GM18502 (cell line): ENCODE measurements at regions not wholly inside any gene's neighbourhood (a gene's known extent, or its start where the extent isn't known, plus 50 kb on each side); places are given as distances from the start of the nearest gene placed in this dataset.
"Not testable (repeated sequence)": the region's sequence is repeated elsewhere in the genome, so short reads cannot be mapped to it uniquely, and the experiment has no call there.

Source experiments
- ATAC-seq: cut with Tn5 transposase; IDR thresholded peaks from one replicate; pipeline ENCODE4 v1.9.1; 2021; ENCODE audit warnings: mild to moderate bottlenecking; ENCODE audit not compliant: unreplicated experiment, poor library complexity

- no peak for ATAC-seq
Measured at GRCh38 chrX:95950679-95951078, 734.0 kb upstream of the DIAPH2 start.

- no peak for ATAC-seq
Measured at GRCh38 chrX:95953564-95953963, 731.1 kb upstream of the DIAPH2 start.

DNA sequence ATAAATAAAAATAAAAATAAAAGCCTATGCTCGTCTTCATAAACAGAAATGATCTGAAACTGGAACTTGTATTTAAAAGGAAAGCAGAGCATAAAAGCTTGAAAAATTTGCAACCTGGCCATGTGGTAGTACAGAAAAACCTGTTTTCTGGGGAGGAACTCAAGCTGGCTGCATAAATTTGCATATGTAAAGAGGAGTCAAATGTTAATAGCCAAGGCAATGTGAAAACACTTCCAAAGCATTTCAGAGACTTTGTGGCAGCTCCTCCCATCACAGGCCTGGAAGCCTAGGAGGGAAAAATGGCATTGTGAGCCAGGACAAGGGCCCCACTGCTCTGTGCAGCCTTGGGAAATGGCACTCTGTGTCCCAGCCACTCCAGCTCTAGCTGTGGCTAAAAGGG lies 727.9 kb upstream of the DIAPH2 start:
- no peak for ATAC-seq

DNA sequence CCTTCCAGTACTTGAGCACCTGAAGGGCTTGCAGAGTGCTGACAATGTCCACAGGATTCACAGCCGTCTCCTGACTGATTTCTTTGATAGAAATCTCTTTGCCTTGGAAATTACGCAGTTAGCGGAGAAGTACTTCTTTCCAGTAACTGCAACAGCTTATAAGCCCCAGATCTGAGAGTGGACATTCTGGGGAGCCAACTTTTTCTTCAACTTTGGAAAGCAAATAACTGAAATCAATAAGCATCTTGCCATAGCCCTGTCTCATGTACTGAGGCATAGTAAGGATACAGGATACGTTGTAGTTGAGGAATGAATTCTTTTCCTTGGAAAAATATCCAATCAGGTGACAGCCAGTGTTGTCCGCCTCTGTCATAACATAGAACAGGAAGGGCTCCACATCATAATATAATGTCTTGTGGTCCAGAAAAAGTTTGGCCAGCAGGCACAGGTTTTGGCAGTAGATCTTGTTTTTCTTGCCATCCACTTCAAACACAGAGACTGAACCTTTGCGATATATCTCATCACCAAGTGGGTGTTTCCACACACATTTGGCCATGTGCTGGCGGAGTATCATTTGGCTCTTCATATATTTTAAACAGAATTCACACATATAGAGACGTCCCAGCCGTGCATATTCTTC lies 711.1 kb upstream of the DIAPH2 start:
- not testable (repeated sequence) for ATAC-seq

- ATAC-seq, result no peak
Measured at GRCh38 chrX:95974096-95974470, 710.6 kb upstream of the DIAPH2 start.

DNA sequence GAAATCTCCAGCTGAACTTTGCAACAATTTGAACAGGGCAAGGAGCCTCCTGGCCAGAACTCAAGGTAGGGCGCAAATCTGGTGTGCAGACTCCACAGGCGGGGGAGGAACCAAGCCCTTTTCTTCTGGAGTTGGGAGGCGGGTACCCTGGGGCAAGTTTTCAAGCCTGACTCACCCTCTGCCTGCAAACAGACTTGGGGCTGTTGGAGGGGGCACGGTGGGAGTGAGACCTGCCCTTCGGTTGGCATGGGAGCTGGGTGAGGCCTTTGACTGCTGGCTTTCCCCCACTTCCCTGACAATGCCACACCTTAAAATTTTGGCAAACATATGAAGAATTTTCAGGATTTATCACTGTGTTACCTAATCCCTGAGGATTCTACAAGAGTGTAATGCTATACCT lies 709.8 kb upstream of the DIAPH2 start:
- ATAC-seq, result no peak

DNA sequence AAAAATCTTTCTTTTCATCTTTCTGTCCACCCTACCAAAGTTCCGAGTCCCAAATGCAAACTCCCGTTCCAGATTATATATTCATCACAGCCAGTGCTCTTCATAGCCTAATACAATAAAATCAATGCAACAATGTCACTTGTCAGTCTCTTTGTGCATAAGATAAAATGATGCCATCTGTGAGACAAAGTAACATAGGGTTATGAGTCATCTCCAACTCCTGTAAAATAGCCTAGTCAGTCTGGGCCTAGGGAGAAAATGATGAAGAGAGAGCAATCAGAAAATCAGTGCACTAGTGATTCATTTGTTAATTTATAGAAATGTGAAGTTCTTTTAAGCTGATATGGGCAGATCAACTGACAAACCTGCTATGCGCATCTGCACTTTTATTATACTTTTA lies 689.1 kb upstream of the DIAPH2 start:
- ATAC-seq, result no peak

- ATAC-seq, result no peak
Measured at GRCh38 chrX:95996294-95996693, 688.3 kb upstream of the DIAPH2 start.

GRCh38 chrX:96002431-96002830 lies 682.2 kb upstream of the DIAPH2 start:
- ATAC-seq, result no peak

- no peak for ATAC-seq
Measured at GRCh38 chrX:96004386-96004785, 680.3 kb upstream of the DIAPH2 start.

GRCh38 chrX:96006281-96006680 lies 678.4 kb upstream of the DIAPH2 start:
- ATAC-seq, result no peak

- ATAC-seq, result no peak
Measured at GRCh38 chrX:96027407-96027806, 657.2 kb upstream of the DIAPH2 start.

GRCh38 chrX:96052078-96052477 lies 632.6 kb upstream of the DIAPH2 start:
- no peak for ATAC-seq

DNA sequence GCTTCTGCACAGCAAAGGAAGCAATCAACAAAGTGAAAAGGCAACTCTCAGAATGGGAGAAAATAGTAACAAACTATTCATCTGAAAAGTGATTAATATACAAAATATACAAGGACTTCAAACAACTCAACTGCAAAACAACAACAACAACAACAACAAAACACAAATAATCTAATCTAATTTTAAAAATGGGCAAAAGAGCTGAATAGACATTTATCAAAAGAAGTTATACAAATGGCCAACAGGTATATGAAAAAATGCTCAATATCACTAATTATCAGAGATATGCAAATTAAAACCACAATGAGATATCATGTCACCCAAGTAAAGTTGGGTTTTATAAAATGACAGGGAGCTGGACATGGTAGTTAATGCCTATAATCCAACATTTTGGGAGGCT lies 602.8 kb upstream of the DIAPH2 start:
- no peak for ATAC-seq

DNA sequence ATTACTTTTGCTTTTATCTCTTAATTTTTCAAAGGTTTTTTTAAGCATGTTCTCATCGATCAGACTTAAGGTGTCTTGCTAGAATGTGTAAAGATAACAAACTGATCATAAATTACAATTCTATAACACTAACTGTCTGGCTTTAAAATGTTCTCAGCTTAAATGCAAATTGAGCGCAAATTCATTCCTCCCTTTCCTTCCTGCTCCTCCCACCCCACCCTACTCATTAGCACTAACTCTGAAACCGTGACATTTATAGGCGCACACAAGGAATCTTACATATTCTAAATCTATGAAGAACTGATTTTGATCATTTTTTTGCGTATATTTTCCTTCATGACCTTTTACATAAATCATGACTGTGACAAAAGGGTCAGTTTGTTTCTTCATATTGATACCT lies 590.0 kb upstream of the DIAPH2 start:
- no peak for ATAC-seq

DNA sequence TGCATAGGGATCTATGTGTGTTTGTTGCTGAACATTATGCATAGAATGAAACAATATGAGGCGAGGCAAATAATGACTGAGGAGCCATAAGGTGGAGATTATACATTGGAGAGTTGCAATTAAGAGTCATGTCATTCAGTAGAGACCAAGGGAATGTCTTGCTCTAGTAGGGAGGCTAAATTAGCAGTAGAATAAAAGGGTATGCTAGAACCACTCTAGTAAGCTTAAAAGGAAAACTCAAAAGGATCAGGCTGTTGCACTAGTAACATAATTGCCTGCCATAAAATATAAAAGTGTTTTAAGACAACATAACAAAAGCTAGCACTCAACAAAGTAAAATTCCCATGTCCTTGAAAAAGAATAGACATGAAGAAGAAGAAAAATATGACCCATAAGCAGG lies 586.2 kb upstream of the DIAPH2 start:
- no peak for ATAC-seq

- ATAC-seq, result no peak
Measured at GRCh38 chrX:96102997-96103396, 581.6 kb upstream of the DIAPH2 start.

DNA sequence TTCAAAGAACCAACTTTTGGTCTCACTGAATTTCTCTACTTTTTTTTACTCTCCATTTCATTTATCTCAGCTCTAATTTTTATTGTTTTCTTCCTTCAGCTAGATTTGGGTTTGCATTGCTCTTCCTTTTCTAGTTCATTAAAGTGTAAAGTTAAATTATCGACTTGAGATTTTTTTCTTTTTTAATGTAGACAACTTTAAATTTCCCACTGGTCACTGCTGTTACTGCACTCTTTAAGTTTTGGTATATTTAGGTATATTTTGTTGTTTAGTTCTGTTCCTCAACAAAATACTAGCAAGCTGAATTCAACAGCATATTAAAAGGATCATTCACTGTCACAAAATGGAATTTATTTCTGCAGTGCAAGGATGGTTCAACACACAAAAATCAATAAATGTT lies 572.0 kb upstream of the DIAPH2 start:
- no peak for ATAC-seq

DNA sequence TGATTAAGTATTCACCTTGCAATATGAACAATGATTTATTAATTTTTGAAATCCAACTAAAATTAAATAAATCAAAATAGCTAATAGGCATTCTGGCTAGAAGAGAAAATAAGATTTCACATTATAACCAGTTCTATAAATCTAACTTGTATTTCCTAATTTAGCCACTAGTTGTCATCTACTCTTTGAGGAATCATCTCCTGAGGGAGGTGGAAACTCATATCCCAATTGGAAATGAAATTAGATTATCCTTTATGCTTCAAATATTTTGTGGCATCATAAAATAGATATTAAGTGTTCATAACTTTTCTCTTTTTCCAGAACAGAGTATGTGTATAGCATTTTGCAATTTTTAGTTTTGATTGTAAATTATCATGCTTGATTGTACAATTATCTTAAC lies 558.5 kb upstream of the DIAPH2 start:
- no peak for ATAC-seq

DNA sequence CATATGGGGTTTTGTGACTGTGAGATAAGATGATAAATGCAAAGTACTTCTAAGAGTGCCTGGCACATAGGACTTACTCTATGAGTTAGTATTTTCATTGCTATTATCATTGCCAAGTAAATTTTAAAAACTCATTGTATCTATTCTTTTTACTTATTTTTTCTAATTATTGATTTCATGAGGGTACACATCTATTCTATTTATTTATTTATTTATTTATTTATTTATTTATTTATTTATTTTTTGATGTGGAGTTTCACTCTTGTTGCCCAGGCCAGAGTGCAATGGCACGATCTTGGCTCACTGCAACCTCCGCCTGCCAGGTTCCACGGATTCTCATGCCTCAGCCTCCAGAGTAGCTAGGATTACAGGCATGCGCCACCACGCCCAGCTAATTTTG lies 556.6 kb upstream of the DIAPH2 start:
- not testable (repeated sequence) for ATAC-seq

- ATAC-seq, result no peak
Measured at GRCh38 chrX:96140796-96141195, 543.8 kb upstream of the DIAPH2 start.

- ATAC-seq, result no peak
Measured at GRCh38 chrX:96147681-96148080, 537.0 kb upstream of the DIAPH2 start.

DNA sequence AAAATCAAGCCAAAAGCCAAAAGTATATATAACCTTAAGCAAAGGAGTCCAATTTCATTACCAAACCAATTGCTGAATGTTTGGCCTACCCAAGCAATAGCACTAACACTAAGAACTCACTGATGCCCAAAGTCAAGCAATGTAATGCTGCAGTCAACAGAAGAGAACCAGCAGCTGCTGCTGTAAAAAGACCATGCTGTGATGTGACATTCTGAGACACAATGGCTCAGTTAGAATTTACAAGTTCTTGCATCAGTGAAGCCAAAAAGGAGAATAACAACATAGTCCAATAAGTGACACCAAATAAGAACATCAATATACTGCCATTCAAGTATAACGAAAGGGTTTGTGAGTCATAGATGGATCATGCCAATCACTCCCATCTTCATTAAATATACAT lies 514.0 kb upstream of the DIAPH2 start:
- no peak for ATAC-seq
